Head of caudate nucleus (tissue), 42 donors: ENCODE measurements at regions not wholly inside any gene's neighbourhood (a gene's known extent, or its start where the extent isn't known, plus 50 kb on each side); places are given as distances from the start of the nearest gene placed in this dataset.
A peak's percentile ranks its signal among the peaks of the same experiment; 100 is the strongest.

ENCODE experiments used
- DNase-seq, 42 donors: peaks; one replicate each; pipeline versions ENCODE4 v3.0.0 to v3.0.0-alpha.2; 2020 to 2021; ENCODE audit warnings: mixed read lengths in 7 of 42
- intact Hi-C: fragments of 100-400 bp; cut with DNase I; formaldehyde crosslinking; loops from one replicate; pipeline ENCODE4 v1.15.0; 2022

DNA sequence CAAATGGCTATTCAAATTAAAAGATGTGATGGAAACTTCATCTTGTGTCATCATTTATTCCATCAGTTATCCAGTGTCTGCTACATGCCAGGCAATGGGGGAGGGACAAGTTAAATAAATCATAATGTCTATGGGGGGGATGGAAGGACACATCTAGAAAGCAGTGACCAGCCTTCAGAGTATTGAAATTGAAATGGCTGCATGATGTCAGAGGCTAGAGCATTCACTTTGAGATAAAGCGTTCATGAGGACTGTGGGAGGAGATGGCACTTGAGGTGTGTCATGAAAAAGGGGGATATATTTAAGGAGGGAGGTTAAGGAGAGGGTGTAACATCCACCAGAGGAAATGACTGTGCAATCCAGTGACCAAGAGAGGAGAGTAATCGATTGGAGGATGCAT, 50.6 kb downstream of the SLIT2 start:
- intact Hi-C loops: loop anchor here (10.0 kb wide), 1 partner anchor 392 kb away; no protein-coding TSS in a partner anchor
- no peak for DNase-seq

- intact Hi-C loops: loop anchor here (5.0 to 10.0 kb wide), 3 partner anchors 121 to 389 kb away; no protein-coding TSS in a partner anchor
- peak in 17 of 42 donors; percentile 13 to 82 (median 52) for DNase-seq
These were observed 54.3 kb downstream of the SLIT2 start for GRCh38 chr4:20305976-20306375.

DNA sequence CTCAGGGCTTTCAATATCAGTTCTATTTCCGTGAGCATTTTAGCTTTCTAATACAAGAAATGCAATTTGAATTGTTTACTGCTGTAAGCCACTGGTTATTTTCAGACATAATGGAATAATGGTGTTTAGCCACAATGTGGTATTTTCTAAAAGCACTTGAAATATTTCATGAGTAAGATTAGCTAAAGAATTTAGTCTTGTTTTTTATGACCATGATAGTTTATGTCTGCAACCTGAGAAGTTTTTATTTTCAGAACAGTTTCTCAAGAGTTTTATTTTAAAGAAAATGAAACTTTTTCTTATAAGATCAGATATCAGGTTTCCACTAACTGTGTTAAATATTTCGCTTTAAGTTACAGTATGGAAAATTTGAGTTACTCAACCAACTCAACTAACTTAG, 60.2 kb downstream of the SLIT2 start:
- no peak for DNase-seq
- intact Hi-C loops: no loop called here

GRCh38 chr4:20313237-20314030, 61.7 kb downstream of the SLIT2 start:
- peak in 5 of 42 donors; percentile 20 to 54 (median 41) for DNase-seq
- intact Hi-C loops: no loop called here

- no peak for DNase-seq
- intact Hi-C loops: no loop called here
These were observed 65.8 kb downstream of the SLIT2 start for GRCh38 chr4:20317424-20317985.

GRCh38 chr4:20318001-20318908, 66.5 kb downstream of the SLIT2 start:
- peak in 1 of 42 donors; percentile 53 for DNase-seq
- intact Hi-C loops: no loop called here

DNA sequence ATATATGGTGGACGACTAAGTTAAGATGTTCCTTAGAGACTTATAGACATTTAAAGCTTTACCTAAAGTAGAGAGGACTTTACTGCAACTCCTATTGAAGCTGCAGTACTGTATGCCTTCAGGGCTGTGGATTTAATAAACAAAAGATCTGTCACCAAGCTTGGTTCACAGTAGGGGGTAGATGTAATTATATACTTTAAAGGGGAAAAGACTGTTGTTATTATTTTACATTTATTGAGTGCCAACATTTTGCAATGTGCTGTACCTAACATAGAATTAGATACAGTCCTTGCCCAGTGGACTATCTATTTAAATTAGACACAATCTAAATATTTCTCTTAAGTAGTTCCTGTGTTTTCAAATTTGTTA, 67.2 kb downstream of the SLIT2 start:
- intact Hi-C loops: no loop called here
- DNase-seq: no peak

DNA sequence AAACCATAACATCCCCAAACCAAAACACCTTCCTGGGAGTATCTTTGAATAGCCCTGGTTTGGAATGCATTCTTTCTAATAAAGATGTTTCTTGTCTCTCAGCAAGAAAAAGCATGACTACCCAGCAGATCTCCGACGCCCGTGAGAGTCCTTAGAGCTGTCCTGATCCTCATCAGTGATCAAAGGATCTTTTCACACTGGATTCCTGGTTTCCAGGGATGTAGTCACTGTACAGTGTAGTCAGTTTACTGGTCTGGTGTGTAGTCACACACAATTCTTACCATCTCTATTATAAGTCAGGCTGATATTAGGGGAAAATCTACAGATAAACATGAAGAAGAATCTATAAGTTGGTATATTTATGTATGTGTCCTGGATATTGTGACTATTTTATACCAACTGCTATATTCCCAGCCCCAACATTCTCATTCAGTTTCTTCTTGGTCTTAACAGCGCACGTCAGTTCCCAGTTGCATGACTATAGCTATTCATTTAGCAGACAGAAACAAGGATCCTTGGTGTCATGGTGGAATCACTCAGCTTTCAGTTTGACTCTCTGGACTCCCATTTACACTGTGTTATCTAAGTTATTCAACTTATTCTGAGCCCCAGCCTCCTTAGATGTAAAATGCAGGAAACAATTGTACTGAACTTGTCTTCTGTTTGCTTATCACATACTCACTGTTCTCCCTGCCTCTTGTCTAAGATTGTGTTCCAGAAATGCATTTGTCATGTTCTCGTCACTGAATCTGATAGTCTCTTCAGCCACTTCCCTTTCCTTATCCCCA, 68.3 kb downstream of the SLIT2 start:
- DNase-seq: no peak
- intact Hi-C loops: no loop called here

- intact Hi-C loops: no loop called here
- DNase-seq: no peak
These were observed 72.3 kb downstream of the SLIT2 start for GRCh38 chr4:20323991-20324390.

DNA sequence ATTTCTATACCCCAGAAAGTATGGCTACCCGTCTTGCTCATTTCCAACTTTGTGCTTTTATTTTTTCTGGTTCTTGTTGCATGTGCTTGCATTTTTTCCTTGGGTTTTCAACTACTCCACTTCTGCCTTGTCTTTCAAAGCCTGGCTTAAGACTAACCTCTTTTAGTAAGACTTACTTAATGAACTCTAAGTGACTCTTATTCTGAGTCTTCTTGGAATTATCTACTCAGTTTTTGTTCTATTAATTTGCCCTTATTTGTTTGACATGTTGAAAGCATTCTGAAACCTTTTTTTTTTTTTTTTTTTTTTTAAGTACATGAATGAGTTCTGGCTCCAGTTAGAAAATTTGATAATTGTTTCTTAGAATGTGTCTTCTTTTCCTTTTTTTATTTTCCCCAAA, 74.8 kb downstream of the SLIT2 start:
- intact Hi-C loops: no loop called here
- DNase-seq: no peak

GRCh38 chr4:20326977-20327376, 75.3 kb downstream of the SLIT2 start:
- DNase-seq: no peak
- intact Hi-C loops: no loop called here

GRCh38 chr4:20327808-20328207, 76.1 kb downstream of the SLIT2 start:
- DNase-seq: no peak
- intact Hi-C loops: no loop called here

DNA sequence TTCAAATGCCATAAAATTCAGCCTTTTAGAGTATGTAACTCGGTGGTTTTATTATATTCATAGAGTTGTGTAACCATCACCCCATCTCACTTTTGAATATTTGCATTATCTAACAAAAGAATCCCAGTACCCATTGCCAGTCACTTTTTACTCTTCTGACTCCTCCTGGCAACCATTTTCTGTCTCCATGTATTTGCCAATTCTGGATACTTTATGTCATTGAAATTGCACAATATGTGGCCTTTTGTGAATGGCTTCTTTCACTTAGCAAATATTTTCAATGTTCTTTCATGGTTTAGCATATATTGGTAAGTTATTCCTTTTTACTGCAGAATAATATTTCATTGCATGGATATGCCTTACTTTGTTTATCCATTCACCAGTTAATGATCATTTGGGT, 79.9 kb downstream of the SLIT2 start:
- DNase-seq: no peak
- intact Hi-C loops: no loop called here

DNA sequence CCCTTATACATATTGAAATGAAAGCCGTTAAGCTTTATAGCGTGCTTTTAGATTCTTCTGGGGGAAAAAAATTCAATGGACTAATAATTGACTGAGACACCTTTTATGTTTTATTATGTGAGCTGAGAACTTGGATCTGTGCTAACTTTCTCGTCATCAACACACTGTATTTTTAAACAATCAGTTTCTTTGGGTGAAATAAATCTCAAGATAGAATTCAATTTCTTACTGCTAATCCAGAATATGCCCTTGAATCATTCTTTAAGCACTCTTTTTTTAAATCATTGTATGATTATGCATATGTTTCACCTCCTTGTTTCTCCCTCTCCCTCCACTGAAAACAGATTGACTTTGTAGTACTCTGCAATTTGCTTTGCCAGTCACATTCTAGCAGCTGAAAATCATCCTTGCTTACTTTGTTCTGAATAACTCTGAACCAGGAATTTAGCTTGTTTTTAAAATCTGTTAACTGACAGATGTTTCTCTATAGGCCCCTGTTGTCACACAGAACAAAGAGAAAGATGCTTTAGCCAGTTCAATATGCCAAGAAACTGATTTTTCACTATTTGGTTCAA, 81.5 kb downstream of the SLIT2 start:
- intact Hi-C loops: no loop called here
- DNase-seq: no peak

GRCh38 chr4:20337261-20337664, 85.6 kb downstream of the SLIT2 start:
- intact Hi-C loops: no loop called here
- peak in 29 of 42 donors; percentile 9 to 73 (median 42) for DNase-seq

DNA sequence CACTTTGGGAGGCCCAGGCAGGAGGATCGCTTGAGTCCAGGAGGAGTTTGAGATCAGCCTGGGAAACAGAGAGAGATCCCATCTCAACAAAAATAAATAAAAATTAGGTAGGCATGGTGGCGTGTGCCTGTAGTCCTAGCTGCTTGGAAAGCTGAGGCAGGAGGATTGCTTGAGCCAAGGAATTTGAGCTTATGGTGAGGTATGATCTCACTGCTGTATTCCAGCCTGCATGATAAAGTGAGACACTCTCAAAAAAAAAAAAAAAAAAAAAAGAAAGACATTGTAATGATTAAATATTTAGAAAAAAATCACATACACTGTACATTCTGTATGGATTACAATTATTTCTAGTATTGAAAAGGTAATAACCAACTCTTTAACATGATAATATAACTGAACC, 87.1 kb downstream of the SLIT2 start:
- no peak for DNase-seq
- intact Hi-C loops: no loop called here

DNA sequence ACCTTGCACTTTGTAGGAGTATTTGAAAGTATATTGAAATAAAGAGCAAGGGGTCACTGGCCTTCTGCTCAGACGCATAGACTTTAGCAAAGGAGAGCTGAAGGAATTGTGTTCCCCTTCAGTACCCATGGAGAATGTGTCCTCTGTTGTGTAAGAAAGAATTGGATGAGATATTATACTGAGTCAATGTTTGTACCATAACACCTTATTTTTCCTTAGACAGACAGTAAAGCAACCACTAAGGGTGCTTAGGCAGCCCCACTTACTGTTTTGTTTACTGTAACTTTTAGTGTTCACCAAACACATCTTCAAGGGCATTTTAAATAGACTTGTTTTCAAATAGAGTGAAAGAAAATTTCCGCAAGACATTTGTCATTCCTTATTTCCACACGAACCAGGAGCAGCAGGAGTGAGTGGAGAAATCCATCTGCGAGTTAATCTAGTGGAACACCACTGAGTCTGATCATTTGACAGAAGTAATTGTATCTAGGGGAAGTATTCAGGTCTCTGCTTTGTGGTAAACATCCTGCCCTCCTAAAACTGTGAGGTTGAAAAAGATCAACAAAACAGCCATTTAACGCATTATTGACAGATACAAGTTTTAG, 89.5 kb downstream of the SLIT2 start:
- intact Hi-C loops: no loop called here
- DNase-seq: no peak

DNA sequence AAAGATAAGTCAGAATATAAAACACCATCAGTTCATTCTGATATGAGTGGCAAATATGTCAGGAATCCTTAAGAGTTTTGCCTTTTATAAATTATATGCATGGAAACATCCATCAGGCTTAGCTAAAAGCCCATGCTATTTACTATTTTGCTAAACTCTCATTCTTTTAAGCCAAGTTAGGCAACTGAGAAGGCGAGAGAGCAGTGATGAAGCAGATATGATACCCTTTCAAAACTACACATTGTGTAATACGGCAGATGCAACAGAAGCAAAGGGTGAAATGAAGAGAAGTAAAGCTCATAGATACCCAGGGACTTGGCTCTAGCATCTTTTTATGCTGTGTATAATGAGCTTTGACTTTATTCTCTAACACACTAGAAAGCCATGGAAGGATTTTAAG, 95.8 kb downstream of the SLIT2 start:
- DNase-seq: no peak
- intact Hi-C loops: no loop called here
